Coronary artery (tissue), 2 donors: ENCODE measurements at regions not wholly inside any gene's neighbourhood (a gene's known extent, or its start where the extent isn't known, plus 50 kb on each side); places are given as distances from the start of the nearest gene placed in this dataset.

Source experiments
- DNase-seq: peaks from one replicate; pipeline ENCODE4 v3.0.0-alpha.2; 2017; ENCODE audit warnings: low spot score
- H3K27ac ChIP-seq, 2 donors: fragments of 200-600 bp; sonication (generic); one replicate each; pipeline ENCODE4 v1.5.1; 2016 to 2019
- H3K4me3 ChIP-seq: fragments of 200-600 bp; sonication (generic); 2 replicates; pipeline ENCODE4 v1.5.1; 2016; ENCODE audit warnings: mild to moderate bottlenecking, moderate library complexity
- TF ChIP-seq, protein P1 (sequence below): fragments of 200-600 bp; sonication (generic); IDR thresholded peaks from one replicate; pipeline ENCODE4 v1.5.1; 2019; ENCODE audit warnings: antibody characterized with exemption

DNA sequence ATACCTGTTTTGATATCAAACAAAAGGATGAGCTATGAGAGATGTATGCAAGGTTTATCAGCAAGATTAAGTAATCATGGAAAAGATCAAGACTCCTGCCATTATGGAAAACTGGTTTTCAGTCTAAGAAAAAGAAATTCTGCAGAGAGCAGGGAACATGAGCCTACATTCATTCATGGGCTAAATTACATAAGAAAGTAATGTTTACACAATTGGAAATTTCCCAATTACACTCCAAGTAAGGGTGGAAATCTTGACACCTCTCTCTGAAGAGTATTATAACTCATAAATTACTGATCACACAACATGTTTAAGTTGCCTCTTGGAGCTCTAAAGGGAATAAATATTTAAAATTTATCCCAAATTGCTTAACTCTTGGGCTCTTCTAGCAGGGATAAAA is 206.2 kb downstream of the SLC6A15 start:
- no peak for DNase-seq
- TF ChIP-seq, protein P1, sequence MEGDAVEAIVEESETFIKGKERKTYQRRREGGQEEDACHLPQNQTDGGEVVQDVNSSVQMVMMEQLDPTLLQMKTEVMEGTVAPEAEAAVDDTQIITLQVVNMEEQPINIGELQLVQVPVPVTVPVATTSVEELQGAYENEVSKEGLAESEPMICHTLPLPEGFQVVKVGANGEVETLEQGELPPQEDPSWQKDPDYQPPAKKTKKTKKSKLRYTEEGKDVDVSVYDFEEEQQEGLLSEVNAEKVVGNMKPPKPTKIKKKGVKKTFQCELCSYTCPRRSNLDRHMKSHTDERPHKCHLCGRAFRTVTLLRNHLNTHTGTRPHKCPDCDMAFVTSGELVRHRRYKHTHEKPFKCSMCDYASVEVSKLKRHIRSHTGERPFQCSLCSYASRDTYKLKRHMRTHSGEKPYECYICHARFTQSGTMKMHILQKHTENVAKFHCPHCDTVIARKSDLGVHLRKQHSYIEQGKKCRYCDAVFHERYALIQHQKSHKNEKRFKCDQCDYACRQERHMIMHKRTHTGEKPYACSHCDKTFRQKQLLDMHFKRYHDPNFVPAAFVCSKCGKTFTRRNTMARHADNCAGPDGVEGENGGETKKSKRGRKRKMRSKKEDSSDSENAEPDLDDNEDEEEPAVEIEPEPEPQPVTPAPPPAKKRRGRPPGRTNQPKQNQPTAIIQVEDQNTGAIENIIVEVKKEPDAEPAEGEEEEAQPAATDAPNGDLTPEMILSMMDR: no peak
- Histone ChIP-seq H3K27ac (no peak overlapping the region), H3K4me3 (no peak overlapping the region)

DNA sequence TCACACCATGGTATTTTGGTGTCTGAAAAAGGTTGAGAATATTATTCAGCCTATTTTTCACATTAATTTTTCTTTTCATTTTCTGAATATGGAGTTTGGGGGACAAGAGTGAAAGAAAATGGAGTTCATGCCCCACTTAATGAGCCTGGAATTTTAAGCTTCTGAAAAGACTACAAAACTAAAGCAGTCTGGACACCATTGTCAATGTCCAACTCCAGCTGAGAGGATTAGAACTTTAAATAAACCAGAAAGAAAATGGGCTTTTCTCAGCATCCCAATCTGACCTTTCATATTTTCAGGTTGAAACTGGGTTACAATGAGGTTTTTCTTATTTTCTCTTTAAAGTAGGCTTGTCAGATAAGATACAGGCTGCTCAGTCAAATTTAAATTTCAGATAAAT is 207.7 kb downstream of the SLC6A15 start:
- DNase-seq: no peak
- TF ChIP-seq, protein P1: no peak
- no peak overlapping the region for H3K27ac ChIP-seq
- H3K4me3 ChIP-seq: no peak overlapping the region

DNA sequence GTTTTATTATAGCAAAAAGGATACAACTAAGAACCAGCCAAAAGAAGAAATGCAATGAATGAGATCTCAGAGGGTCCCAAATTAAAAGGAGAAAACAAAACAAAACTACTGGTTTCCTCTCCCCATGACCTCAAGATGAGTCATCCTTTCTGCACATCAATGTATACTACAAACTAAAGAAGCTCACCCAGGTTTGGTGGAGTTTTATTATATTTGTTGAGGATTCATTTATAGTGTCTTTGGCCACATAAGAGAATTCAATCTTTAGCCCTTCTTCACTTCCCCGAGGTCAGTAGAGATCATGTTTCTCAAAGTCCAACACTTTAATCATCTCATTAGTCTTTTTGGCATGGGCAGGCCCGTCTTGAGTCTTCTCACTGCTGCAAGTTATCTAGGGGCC is 210.6 kb downstream of the SLC6A15 start:
- TF ChIP-seq, protein P1: no peak
- no peak overlapping the region for H3K27ac ChIP-seq
- no peak for DNase-seq
- no peak overlapping the region for H3K4me3 ChIP-seq

DNA sequence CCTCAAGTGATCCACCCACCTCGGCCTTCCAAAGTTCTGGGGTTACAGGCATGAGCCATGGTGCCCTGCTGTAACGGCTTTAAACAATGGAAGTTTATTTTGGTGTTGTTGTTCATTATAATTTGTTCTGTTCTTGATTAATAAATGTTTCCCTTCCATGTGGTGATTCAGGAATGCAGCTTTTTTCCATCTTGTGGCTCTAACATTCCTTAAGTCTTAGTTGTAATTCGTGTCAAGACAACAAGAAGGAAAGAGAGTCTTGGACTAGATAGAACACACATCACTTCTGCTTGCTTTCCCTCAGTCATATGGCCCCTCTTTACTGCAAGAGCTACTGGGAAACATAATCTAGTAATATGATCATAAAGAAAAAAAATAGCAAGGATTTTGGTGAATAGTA is 211.6 kb downstream of the SLC6A15 start:
- TF ChIP-seq, protein P1: no peak
- DNase-seq: no peak
- H3K27ac ChIP-seq: no peak overlapping the region
- no peak overlapping the region for H3K4me3 ChIP-seq

DNA sequence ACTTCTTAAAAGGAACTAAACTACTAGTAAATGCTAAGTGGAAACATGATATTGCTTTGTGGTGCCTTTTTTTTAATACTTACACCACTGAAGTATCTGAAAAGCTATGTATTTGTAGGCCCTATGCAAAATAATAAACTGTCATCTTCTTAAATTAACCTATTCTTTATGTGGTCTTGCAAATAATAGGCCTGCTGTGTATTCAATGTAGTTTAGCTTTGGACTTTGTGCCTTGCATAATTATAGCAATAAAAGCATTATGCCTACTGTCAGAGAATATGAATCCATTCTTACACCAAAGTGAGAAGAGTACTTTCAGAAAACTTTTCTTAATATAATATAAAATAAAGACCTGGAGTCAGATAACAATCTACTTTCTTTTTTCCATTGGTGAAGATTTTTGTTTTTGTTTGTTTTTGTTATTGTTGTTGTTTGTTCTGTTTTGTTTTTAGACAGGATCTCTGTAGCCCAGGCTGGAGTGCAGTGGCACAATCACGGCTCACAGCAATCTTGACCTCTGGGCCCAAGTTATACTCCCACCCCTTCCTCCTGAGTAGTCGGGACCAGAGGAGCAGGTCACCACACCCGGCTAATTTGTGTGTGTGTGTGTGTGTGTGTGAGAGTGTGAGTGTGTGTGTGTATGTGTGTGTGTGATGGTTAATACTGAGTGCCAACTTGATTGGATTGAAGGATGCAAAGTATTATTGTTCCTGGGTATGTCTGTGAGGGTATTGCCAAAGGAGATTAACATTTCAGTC is 213.8 kb downstream of the SLC6A15 start:
- TF ChIP-seq, protein P1: no peak
- no peak for DNase-seq
- H3K4me3 ChIP-seq: no peak overlapping the region
- H3K27ac ChIP-seq: no peak overlapping the region

DNA sequence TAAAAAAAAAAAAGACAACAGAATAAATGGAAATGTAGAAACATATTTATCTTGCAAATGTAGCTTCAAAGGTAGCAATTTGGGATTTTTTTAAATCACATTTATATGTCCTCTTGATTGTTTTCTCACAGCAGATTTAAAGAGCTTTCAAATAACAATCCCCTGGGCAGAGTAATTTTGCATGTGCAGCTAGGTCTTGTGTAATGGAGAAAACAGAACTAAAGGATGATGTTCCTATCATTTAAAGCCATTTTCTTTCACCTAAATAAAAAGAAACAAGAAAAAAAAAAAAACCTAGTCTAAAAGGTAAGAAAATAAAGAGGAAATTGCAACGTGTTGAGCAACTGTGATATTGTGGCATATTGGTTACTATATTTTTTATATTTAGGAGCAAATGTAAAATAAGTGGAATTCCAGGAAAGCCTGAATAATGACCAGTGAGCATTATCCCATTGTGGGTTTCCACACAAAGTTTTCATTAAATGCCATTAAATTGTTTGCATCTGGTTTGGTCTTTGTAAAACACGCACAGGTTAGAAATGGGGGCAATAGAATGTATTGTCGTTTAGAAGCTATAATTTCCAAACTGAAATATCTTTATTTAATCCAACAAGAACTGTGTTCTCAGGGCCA is 215.6 kb downstream of the SLC6A15 start:
- DNase-seq: no peak
- H3K27ac ChIP-seq: no peak overlapping the region
- no peak overlapping the region for H3K4me3 ChIP-seq
- TF ChIP-seq, protein P1: no peak

DNA sequence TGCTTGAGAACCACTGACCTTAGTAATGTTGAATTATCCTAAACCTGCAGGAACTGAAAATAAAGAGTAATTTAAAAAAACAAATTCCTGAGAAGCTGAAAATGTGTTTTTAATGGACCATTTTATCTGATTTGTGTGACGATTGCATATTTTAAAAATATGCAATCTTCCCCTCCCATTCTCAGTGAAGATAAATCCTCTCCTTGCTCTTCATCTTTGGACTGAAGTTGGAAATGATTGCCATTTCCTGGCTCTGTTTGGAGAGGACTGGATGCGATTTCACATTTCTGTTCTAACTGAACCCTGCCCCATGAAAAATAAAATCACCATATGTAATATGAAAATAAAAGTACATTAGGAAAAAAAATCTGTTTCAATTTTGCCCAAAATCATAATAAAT is 216.3 kb downstream of the SLC6A15 start:
- TF ChIP-seq, protein P1: no peak
- DNase-seq: no peak
- no peak overlapping the region for H3K27ac ChIP-seq
- H3K4me3 ChIP-seq: no peak overlapping the region
